Activated naive CD8-positive, alpha-beta T cell treated with anti-CD3 and anti-CD28 coated beads for 36 hours (primary cell): ENCODE measurements at regions not wholly inside any gene's neighbourhood (a gene's known extent, or its start where the extent isn't known, plus 50 kb on each side); places are given as distances from the start of the nearest gene placed in this dataset.

Experiments used
- DNase-seq: peaks from one replicate; pipeline ENCODE4 v3.0.0; 2021
- H3K27ac Mint-ChIP-seq: one replicate; pipeline ENCODE4 v1.8.0; 2022; ENCODE audit warnings: mild to moderate bottlenecking, moderate library complexity, mixed read lengths
- H3K27me3 Mint-ChIP-seq: one replicate; pipeline ENCODE4 v1.8.0; 2022; ENCODE audit warnings: mild to moderate bottlenecking, mixed read lengths
- H3K36me3 Mint-ChIP-seq: one replicate; pipeline ENCODE4 v1.8.0; 2021; ENCODE audit warnings: mild to moderate bottlenecking, mixed read lengths
- H3K4me1 Mint-ChIP-seq: one replicate; pipeline ENCODE4 v1.8.0; 2021; ENCODE audit warnings: mixed read lengths
- H3K4me3 Mint-ChIP-seq: one replicate; pipeline ENCODE4 v1.8.0; 2022; ENCODE audit warnings: mild to moderate bottlenecking, moderate library complexity, mixed read lengths
- H3K9me3 Mint-ChIP-seq: one replicate; pipeline ENCODE4 v1.8.0; 2022; ENCODE audit warnings: mixed read lengths

DNA sequence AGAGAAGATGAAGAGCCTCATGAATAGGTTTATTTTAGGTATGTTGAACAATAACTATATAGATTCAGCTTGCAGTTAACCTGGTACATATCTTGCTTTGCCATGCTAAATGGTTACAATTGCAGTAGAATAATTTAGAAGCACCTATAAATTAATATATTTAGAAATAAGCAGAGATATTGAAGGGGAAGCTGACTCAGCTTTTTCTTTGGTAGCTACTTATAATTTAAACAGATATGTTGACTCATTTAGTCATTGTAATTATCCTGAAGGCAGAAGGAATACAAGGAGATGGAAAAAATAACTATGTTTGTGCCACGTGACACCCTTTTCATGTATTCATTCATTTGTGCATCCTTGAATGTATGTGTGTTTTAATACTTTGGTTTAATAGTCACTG is 755.5 kb downstream of the SUCLG1 start:
- Mint-ChIP-seq H3K9me3 (peaks cover 5% of the 10 kb centered on the region), H3K27ac (no peak overlapping the region), H3K4me3 (no peak overlapping the region), H3K27me3 (no peaks in the 10 kb centered on the region), H3K4me1 (no peaks in the 10 kb centered on the region), H3K36me3 (no peaks in the 10 kb centered on the region)
- DNase-seq = no peak

DNA sequence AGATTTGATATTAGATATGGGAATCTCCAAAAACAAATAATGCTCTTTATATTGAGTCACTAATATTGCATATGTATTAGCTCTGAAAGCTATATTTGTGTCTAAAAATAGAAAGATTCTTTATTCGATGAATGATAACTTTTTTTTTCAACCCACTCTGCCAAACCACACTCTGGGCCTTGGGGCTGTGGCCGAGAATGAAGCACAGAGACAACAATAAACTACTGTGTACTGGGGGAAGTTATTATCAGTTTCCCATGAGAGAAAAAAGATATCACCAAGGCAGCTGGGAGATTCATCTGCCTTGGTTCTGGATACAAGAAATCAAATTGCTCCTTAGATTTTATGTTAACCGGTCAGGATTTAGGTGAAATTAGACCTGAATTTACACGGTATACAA is 762.2 kb downstream of the SUCLG1 start:
- Mint-ChIP-seq H3K9me3 (peaks cover 4% of the 10 kb centered on the region), H3K27ac (no peak overlapping the region), H3K4me3 (no peak overlapping the region), H3K36me3 (no peaks in the 10 kb centered on the region), H3K4me1 (no peaks in the 10 kb centered on the region), H3K27me3 (no peaks in the 10 kb centered on the region)
- DNase-seq = no peak

DNA sequence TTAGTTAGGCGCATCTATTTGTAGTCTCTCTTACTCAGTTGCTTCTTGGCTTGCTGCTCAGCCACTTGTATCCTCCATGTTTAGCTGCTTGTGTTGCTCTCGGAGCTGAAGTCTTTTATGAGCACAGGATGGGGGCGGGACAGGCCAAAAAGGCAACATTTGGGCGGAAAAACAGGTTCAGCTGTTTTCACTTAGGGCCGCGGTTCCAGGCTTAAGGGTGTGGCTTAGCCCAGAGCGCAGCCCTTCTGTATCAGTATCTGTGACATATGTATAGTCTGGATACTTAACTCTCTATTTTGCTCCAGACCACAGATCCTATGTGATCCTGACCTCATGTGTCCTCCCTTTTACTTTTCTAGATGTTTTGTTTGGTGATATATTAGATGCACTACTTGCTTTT is 763.5 kb downstream of the SUCLG1 start:
- H3K4me3 Mint-ChIP-seq = no peak overlapping the region
- H3K27ac Mint-ChIP-seq = no peak overlapping the region
- H3K27me3 Mint-ChIP-seq = no peaks in the 10 kb centered on the region
- no peak for DNase-seq
- no peaks in the 10 kb centered on the region for H3K4me1 Mint-ChIP-seq
- H3K36me3 Mint-ChIP-seq = no peaks in the 10 kb centered on the region
- H3K9me3 Mint-ChIP-seq = peaks cover 4% of the 10 kb centered on the region

DNA sequence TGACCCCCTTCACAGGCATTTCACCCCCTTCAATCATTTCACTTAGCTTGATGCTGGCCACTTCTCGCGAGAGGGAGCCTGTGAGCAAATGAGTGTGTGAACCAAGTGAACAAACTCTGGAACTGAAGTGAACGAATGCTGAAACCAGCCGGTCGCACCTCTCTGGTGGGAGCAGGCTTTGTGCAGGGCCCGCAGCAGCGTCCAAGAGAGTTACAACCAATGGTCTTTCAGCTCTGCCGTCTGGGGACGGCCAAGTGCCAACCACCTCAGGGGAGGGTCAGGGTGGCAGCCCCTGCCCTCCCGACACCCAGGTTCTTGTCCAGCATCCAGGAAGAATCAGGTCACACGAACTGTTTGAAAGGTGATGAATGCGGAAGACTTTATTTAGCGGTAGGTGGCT is 764.0 kb downstream of the SUCLG1 start:
- Mint-ChIP-seq H3K27me3 (no peaks in the 10 kb centered on the region), H3K36me3 (no peaks in the 10 kb centered on the region), H3K4me3 (no peak overlapping the region), H3K27ac (no peak overlapping the region), H3K4me1 (no peaks in the 10 kb centered on the region), H3K9me3 (peaks cover 4% of the 10 kb centered on the region)
- DNase-seq = no peak

DNA sequence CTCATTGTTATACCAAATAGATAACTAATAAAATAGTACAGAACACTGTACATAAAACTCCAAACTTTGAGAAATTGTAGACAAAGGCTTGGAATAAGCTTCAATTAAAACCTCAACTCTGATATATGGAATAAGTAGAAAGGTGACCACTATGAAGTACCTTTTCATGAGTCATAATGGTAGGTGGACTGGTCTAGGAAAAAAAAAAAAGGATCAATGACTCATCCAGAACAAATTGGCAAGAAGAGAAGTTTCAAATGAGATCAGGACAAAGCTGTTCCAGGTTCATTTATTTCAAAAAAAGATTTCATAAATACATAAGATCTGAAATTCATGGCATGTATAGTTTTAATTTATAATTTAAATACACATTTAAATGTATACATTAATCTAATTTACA is 769.7 kb downstream of the SUCLG1 start:
- H3K36me3 Mint-ChIP-seq = no peaks in the 10 kb centered on the region
- H3K27me3 Mint-ChIP-seq = no peaks in the 10 kb centered on the region
- H3K4me1 Mint-ChIP-seq = no peaks in the 10 kb centered on the region
- no peak overlapping the region for H3K27ac Mint-ChIP-seq
- peaks cover under 1% of the 10 kb centered on the region for H3K9me3 Mint-ChIP-seq
- no peak for DNase-seq
- no peak overlapping the region for H3K4me3 Mint-ChIP-seq

DNA sequence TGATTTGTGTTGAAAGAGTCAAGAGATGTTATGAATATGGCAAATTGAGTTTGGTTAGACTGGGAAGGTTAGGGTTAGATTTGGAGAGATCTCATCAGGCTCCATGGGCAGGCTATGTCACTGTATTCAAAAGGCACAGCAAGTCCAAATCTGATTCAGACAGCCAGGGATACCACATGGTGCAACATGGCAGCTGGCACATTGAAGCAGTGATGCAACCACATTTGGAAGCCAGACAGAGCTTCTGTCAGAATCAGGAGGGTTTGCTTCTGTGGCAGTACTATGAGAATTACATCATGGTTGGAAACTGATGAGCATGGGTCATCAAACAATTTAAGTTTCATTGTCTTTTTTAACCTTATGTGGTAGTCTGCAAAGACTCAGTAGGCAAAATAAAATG is 772.2 kb downstream of the SUCLG1 start:
- Mint-ChIP-seq H3K4me3 (no peak overlapping the region), H3K27ac (no peak overlapping the region), H3K4me1 (no peaks in the 10 kb centered on the region), H3K9me3 (peaks cover 1% of the 10 kb centered on the region), H3K36me3 (no peaks in the 10 kb centered on the region), H3K27me3 (no peaks in the 10 kb centered on the region)
- DNase-seq = no peak

DNA sequence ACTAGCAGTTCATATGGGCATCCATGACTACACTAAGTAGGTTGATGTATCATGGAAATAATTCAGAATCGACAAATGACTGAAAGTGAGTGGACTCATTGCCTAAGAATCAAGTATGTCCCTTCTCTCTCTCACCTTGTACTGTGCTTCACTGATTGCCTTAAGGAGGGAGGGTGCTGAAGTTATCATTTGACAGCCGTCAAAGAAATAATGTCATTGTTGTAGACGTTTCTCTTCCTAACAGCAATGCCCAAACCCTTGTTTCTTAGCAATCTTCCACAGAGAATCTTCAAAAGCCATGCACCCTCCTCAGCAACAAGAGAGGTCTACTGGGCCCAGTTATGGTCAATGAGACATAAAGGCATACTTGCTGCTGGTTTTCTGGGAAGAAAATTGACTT is 785.0 kb downstream of the SUCLG1 start:
- Mint-ChIP-seq H3K4me3 (no peak overlapping the region), H3K36me3 (no peaks in the 10 kb centered on the region), H3K9me3 (peaks cover 16% of the 10 kb centered on the region), H3K27ac (no peak overlapping the region), H3K27me3 (no peaks in the 10 kb centered on the region), H3K4me1 (no peaks in the 10 kb centered on the region)
- DNase-seq = no peak

DNA sequence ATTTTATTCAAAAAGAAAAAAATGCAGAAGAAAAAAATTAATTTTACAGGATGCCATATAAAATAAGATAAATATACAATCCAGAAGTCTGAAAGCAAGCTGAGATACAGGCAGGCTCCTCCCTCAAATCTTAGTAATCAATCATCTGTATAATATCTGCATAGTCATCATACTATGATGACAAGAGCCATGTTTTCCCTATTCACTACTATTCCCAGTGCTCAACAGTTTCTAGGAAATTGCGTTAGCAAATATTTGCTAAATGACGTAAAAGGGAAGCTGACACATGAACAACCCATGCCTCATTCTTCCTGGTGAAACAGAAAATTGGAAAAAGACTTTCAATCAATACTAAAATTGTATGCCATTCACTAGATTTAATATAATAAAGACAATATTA is 793.2 kb downstream of the SUCLG1 start:
- Mint-ChIP-seq H3K27me3 (no peaks in the 10 kb centered on the region), H3K4me3 (no peak overlapping the region), H3K36me3 (no peaks in the 10 kb centered on the region), H3K27ac (no peak overlapping the region), H3K9me3 (no peaks in the 10 kb centered on the region), H3K4me1 (no peaks in the 10 kb centered on the region)
- no peak for DNase-seq

DNA sequence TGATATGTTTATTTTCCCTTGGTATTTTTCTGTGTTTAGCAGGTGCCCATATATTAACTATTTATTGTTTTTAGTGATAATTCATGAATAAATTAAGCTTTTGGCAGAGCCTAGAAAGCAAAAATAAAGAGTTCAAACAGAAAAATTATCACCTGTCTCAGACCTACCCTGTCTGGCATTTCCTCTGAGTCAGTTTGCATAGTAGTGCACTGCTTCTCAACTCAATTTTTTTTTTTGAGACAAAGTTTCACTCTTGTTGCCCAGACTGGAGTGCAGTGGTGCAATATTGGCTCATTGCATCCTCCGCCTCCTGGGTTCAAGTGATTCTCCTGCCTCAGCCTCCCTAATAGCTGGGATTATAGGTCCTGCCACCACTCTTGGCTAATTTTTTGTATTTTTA is 793.9 kb downstream of the SUCLG1 start:
- Mint-ChIP-seq H3K4me3 (no peak overlapping the region), H3K36me3 (no peaks in the 10 kb centered on the region), H3K27ac (no peak overlapping the region), H3K27me3 (no peaks in the 10 kb centered on the region), H3K4me1 (no peaks in the 10 kb centered on the region), H3K9me3 (no peaks in the 10 kb centered on the region)
- DNase-seq = no peak

DNA sequence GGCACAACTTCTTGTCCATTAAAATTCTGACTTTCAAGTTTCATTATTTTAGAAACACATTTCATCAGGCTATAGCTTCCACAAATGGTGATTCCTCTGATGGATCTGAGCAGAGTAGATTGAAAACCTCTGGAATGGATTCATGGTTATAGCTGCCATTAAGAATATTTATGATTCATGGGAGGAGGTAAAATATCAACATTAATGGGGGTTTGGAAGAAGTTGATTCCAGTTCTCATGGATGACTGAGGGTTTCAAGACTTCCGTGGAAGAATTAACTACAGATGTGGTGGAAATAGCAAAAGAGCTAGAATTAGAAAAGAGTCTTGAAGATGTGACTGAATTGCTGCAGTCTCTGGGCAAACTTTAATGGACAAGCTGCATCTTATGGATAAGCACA is 797.4 kb downstream of the SUCLG1 start:
- no peak overlapping the region for H3K4me3 Mint-ChIP-seq
- H3K36me3 Mint-ChIP-seq = no peaks in the 10 kb centered on the region
- no peak for DNase-seq
- H3K27ac Mint-ChIP-seq = no peak overlapping the region
- H3K9me3 Mint-ChIP-seq = no peaks in the 10 kb centered on the region
- H3K4me1 Mint-ChIP-seq = no peaks in the 10 kb centered on the region
- H3K27me3 Mint-ChIP-seq = no peaks in the 10 kb centered on the region

DNA sequence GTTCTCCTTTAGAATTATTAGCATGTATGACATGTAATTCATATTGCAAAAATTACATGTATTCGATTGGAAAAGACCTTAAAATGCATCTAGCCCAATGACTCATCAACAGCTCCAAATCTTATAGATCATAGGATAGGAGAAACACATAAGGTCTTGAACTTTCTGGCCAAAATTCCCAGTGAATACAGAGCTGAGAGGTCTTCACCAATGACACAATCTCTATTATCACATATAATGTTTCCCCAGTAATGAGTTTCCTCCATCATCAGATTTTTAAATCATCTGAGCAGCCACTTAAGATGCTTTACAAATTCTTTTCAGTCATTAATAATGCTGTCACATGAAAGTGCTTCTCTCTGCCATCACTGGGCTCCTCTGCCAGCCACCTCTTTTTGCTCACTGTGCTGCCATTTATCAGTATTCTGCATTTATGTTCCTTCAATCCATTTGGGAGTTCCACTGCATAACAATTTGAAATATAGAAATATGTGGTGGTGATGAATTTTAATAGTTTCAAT is 804.9 kb downstream of the SUCLG1 start:
- DNase-seq = no peak
- Mint-ChIP-seq H3K4me3 (no peak overlapping the region), H3K36me3 (no peaks in the 10 kb centered on the region), H3K27me3 (no peaks in the 10 kb centered on the region), H3K9me3 (no peaks in the 10 kb centered on the region), H3K27ac (no peak overlapping the region), H3K4me1 (no peaks in the 10 kb centered on the region)

DNA sequence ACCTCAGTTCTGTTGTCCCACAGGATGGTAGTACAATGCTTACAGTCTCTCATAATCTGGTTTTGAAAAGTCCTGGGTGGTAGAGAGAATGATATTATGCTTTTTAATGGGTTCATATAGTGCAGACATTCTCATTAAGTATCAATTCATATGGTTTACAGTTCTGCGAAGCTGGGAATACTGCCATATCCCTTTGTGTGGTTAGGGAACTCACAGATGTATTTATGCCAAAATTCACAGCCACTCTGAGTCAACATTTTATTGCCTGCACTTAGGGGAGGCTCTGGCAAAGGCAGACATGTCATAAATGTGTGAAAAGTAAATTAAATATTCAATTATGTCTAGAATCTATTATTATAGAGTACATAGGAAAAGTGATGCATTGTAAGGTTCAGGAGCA is 808.2 kb downstream of the SUCLG1 start:
- Mint-ChIP-seq H3K4me3 (no peak overlapping the region), H3K27ac (no peak overlapping the region), H3K4me1 (no peaks in the 10 kb centered on the region), H3K9me3 (no peaks in the 10 kb centered on the region), H3K27me3 (no peaks in the 10 kb centered on the region), H3K36me3 (no peaks in the 10 kb centered on the region)
- no peak for DNase-seq

DNA sequence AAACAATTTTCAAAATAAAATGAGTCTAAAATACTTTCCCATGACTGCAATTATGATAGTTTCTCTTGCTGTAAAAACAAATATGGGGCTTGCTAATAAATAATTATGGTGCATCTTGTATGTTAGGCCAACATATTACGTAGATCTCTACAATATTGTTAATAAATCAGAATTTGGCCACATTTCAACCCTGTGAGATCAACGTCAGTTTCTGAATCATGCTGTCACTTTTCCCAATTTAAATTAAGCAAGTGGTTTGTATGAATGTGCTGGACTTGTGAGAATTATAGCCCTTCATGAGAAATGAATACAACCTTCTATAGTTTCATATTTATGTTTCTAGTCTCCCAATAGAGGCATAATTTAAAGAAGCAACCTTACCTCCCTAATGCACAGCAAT is 808.9 kb downstream of the SUCLG1 start:
- Mint-ChIP-seq H3K9me3 (no peaks in the 10 kb centered on the region), H3K4me3 (no peak overlapping the region), H3K4me1 (no peaks in the 10 kb centered on the region), H3K36me3 (no peaks in the 10 kb centered on the region), H3K27me3 (no peaks in the 10 kb centered on the region), H3K27ac (no peak overlapping the region)
- no peak for DNase-seq

DNA sequence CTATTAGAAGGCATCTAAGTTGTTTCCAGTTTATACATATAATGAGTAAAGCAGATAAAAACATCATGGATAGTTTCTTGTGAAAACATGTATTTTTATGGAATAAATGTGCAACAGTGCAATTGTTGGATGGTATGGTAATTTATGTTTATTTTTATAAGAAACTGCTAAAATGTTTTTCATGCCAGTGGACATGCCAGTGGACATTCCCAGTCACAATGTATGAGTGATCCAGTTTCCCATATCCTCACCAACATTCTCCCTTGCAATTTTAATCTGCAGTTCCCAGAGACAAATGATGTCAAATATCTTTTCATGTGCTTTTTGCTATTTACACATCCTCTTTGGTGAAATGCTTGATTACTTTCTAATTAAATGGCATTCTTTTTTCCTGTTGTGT is 818.6 kb downstream of the SUCLG1 start:
- Mint-ChIP-seq H3K27me3 (no peaks in the 10 kb centered on the region), H3K9me3 (peaks cover 4% of the 10 kb centered on the region), H3K4me3 (no peak overlapping the region), H3K27ac (no peak overlapping the region), H3K4me1 (no peaks in the 10 kb centered on the region), H3K36me3 (no peaks in the 10 kb centered on the region)
- no peak for DNase-seq

DNA sequence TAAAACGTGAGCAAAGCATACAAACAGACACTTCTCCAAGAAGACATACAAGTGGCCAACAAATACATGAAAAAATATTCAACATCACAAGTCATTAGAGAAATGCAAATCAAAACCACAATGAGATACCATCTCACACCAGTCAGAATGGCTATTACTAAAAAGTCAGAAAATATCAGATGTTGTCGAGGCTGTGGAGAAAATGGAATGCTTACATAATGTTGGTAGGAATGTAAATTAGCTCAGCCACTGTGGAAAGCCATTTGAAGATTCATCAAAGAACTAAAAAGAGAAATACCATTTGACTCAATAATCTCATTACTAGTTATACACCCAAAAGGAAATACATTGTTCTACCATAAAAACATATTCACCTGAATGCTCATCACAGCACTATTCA is 825.7 kb downstream of the SUCLG1 start:
- Mint-ChIP-seq H3K9me3 (peaks cover 5% of the 10 kb centered on the region), H3K36me3 (no peaks in the 10 kb centered on the region)
- DNase-seq = no peak

DNA sequence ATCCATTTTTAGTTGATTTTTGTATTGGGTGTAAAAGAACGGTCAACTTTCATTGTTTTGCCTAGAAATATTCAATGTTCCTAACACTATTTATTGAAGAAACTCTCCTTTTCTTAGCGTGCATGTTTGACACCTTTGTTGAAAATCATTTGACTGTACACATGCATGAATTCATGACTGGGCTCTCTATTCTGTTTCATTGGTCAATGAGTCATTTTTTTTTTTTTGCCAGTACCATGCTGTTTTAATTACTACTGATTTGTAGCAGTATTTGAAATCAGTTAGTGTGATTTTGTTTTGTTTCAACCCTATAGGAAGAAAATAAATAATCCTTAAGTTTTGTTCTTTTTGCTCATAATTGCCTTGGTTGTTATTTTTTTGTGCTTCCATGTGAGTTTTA is 828.7 kb downstream of the SUCLG1 start:
- H3K27ac Mint-ChIP-seq = no peak overlapping the region
- H3K27me3 Mint-ChIP-seq = no peaks in the 10 kb centered on the region
- DNase-seq = no peak
- H3K36me3 Mint-ChIP-seq = no peaks in the 10 kb centered on the region
- no peaks in the 10 kb centered on the region for H3K4me1 Mint-ChIP-seq
- H3K9me3 Mint-ChIP-seq = peaks cover 2% of the 10 kb centered on the region
- no peak overlapping the region for H3K4me3 Mint-ChIP-seq

More for the DNA sequence above, 825.7 kb downstream of the SUCLG1 start:
- no peak overlapping the region for H3K27ac Mint-ChIP-seq
- H3K4me1 Mint-ChIP-seq = no peaks in the 10 kb centered on the region
- no peaks in the 10 kb centered on the region for H3K27me3 Mint-ChIP-seq
- no peak overlapping the region for H3K4me3 Mint-ChIP-seq

DNA sequence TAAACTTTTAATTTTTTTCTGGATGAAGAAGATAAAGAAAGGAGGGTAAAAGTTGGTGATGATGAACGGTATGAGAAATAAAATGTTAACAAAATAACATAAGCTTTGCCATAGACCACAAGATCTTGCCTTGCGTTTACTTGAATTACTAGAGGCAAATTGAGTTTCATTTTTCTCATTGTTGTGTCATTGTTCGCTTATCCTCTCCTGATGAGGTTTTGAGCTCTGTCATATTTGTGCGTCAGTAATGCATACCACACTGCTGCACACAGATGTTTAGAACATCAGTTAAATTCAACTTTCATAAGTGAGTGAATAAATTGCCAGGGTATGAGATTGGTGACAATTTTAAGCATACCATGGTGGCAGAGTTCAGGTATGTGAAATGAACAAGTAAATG is 843.6 kb downstream of the SUCLG1 start:
- Mint-ChIP-seq H3K9me3 (peaks cover 4% of the 10 kb centered on the region), H3K4me1 (no peaks in the 10 kb centered on the region), H3K27ac (no peak overlapping the region), H3K36me3 (no peaks in the 10 kb centered on the region), H3K4me3 (no peak overlapping the region), H3K27me3 (no peaks in the 10 kb centered on the region)
- DNase-seq = no peak
